Chondrocyte (in vitro differentiated cells): ENCODE measurements at regions not wholly inside any gene's neighbourhood (a gene's known extent, or its start where the extent isn't known, plus 50 kb on each side); places are given as distances from the start of the nearest gene placed in this dataset.

Source experiments
- DNase-seq: peaks from one replicate; pipeline ENCODE4 v3.0.0; 2021; ENCODE audit warnings: mixed read lengths, low spot score
- H3K27ac Mint-ChIP-seq: one replicate; pipeline ENCODE4 v1.8.0; 2021; ENCODE audit warnings: mild to moderate bottlenecking, moderate library complexity, mixed read lengths; ENCODE audit not compliant: unreplicated experiment
- H3K27me3 Mint-ChIP-seq: 2 replicates; pipeline ENCODE4 v1.8.0; 2021; ENCODE audit warnings: low read depth, mixed read lengths
- H3K36me3 Mint-ChIP-seq: 2 replicates; pipeline ENCODE4 v1.8.0; 2021; ENCODE audit warnings: low read depth, mixed read lengths
- H3K4me1 Mint-ChIP-seq: 2 replicates; pipeline ENCODE4 v1.8.0; 2021; ENCODE audit warnings: low read depth, mild to moderate bottlenecking, mixed read lengths
- H3K4me3 Mint-ChIP-seq: one replicate; pipeline ENCODE4 v1.8.0; 2021; ENCODE audit warnings: mild to moderate bottlenecking, moderate library complexity, mixed read lengths; ENCODE audit not compliant: unreplicated experiment
- H3K9me3 Mint-ChIP-seq: 2 replicates; pipeline ENCODE4 v1.8.0; 2021; ENCODE audit warnings: low read depth, mixed read lengths
- CTCF ChIP-seq: fragments of 200-600 bp; sonication (generic); IDR thresholded peaks from 2 replicates; pipeline ENCODE4 v1.5.0; 2021; ENCODE audit warnings: antibody characterized with exemption, mild to moderate bottlenecking, moderate library complexity

GRCh38 chr1:38623529-38623928 lies 236.0 kb downstream of the RRAGC start:
- no peaks in the 10 kb centered on the region for H3K36me3 Mint-ChIP-seq
- peaks cover 28% of the 10 kb centered on the region for H3K27me3 Mint-ChIP-seq
- DNase-seq: no peak
- H3K4me1 Mint-ChIP-seq: no peaks in the 10 kb centered on the region
- no peak overlapping the region for H3K27ac Mint-ChIP-seq
- H3K9me3 Mint-ChIP-seq: peaks cover 5% of the 10 kb centered on the region
- no peak for TF ChIP-seq CTCF
- no peak overlapping the region for H3K4me3 Mint-ChIP-seq

GRCh38 chr1:38622197-38622596 lies 237.4 kb downstream of the RRAGC start:
- Mint-ChIP-seq H3K36me3 (peaks cover 2% of the 10 kb centered on the region), H3K9me3 (no peaks in the 10 kb centered on the region), H3K4me3 (no peak overlapping the region), H3K27me3 (peaks cover 30% of the 10 kb centered on the region), H3K4me1 (no peaks in the 10 kb centered on the region), H3K27ac (no peak overlapping the region)
- TF ChIP-seq CTCF: no peak
- no peak for DNase-seq

- H3K9me3 Mint-ChIP-seq: peaks cover 10% of the 10 kb centered on the region
- H3K27me3 Mint-ChIP-seq: peaks cover 11% of the 10 kb centered on the region
Observed at GRCh38 chr1:38616846-38617245, 242.7 kb downstream of the RRAGC start.

GRCh38 chr1:38615680-38616079 lies 243.9 kb downstream of the RRAGC start:
- no peak for DNase-seq
- peaks cover 10% of the 10 kb centered on the region for H3K9me3 Mint-ChIP-seq
- H3K4me3 Mint-ChIP-seq: no peak overlapping the region
- peaks cover 9% of the 10 kb centered on the region for H3K4me1 Mint-ChIP-seq
- H3K36me3 Mint-ChIP-seq: peaks cover 2% of the 10 kb centered on the region
- peaks cover 9% of the 10 kb centered on the region for H3K27me3 Mint-ChIP-seq
- H3K27ac Mint-ChIP-seq: no peak overlapping the region
- TF ChIP-seq CTCF: peak; percentile 59

More at GRCh38 chr1:38616846-38617245, 242.7 kb downstream of the RRAGC start:
- no peak overlapping the region for H3K27ac Mint-ChIP-seq
- peaks cover 9% of the 10 kb centered on the region for H3K4me1 Mint-ChIP-seq
- peaks cover 2% of the 10 kb centered on the region for H3K36me3 Mint-ChIP-seq
- TF ChIP-seq CTCF: no peak
- DNase-seq: no peak
- no peak overlapping the region for H3K4me3 Mint-ChIP-seq

- Mint-ChIP-seq H3K4me3 (no peak overlapping the region), H3K9me3 (peaks cover 10% of the 10 kb centered on the region), H3K27me3 (peaks cover 12% of the 10 kb centered on the region), H3K4me1 (peaks cover 9% of the 10 kb centered on the region), H3K36me3 (peaks cover 2% of the 10 kb centered on the region), H3K27ac (no peak overlapping the region)
- no peak for DNase-seq
- no peak for TF ChIP-seq CTCF
Observed at GRCh38 chr1:38614861-38615260, 244.7 kb downstream of the RRAGC start.
